ENCODE measurements at regions not wholly inside any gene's neighbourhood (a gene's known extent, or its start where the extent isn't known, plus 50 kb on each side); places are given as distances from the start of the nearest gene placed in this dataset.
"Not testable (repeated sequence)": the region's sequence is repeated elsewhere in the genome, so short reads cannot be mapped to it uniquely, and the experiment has no call there.

GRCh38 chr21:10409786-10410185 lies 111.6 kb upstream of the TPTE start:
- TF ChIP-seq, protein P1, sequence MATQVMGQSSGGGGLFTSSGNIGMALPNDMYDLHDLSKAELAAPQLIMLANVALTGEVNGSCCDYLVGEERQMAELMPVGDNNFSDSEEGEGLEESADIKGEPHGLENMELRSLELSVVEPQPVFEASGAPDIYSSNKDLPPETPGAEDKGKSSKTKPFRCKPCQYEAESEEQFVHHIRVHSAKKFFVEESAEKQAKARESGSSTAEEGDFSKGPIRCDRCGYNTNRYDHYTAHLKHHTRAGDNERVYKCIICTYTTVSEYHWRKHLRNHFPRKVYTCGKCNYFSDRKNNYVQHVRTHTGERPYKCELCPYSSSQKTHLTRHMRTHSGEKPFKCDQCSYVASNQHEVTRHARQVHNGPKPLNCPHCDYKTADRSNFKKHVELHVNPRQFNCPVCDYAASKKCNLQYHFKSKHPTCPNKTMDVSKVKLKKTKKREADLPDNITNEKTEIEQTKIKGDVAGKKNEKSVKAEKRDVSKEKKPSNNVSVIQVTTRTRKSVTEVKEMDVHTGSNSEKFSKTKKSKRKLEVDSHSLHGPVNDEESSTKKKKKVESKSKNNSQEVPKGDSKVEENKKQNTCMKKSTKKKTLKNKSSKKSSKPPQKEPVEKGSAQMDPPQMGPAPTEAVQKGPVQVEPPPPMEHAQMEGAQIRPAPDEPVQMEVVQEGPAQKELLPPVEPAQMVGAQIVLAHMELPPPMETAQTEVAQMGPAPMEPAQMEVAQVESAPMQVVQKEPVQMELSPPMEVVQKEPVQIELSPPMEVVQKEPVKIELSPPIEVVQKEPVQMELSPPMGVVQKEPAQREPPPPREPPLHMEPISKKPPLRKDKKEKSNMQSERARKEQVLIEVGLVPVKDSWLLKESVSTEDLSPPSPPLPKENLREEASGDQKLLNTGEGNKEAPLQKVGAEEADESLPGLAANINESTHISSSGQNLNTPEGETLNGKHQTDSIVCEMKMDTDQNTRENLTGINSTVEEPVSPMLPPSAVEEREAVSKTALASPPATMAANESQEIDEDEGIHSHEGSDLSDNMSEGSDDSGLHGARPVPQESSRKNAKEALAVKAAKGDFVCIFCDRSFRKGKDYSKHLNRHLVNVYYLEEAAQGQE (IDR thresholded peaks at IDR 0.05; ENCODE audit: insufficient read depth in 1 of 2, low read depth in 2 of 2, low read length in 1 of 2) = not testable (repeated sequence)
- TF ChIP-seq, protein P2, sequence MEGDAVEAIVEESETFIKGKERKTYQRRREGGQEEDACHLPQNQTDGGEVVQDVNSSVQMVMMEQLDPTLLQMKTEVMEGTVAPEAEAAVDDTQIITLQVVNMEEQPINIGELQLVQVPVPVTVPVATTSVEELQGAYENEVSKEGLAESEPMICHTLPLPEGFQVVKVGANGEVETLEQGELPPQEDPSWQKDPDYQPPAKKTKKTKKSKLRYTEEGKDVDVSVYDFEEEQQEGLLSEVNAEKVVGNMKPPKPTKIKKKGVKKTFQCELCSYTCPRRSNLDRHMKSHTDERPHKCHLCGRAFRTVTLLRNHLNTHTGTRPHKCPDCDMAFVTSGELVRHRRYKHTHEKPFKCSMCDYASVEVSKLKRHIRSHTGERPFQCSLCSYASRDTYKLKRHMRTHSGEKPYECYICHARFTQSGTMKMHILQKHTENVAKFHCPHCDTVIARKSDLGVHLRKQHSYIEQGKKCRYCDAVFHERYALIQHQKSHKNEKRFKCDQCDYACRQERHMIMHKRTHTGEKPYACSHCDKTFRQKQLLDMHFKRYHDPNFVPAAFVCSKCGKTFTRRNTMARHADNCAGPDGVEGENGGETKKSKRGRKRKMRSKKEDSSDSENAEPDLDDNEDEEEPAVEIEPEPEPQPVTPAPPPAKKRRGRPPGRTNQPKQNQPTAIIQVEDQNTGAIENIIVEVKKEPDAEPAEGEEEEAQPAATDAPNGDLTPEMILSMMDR (IDR thresholded peaks at IDR 0.05) = not testable (repeated sequence)
- not testable (repeated sequence) for TF ChIP-seq POLR2AphosphoS5, TCF7L2 (IDR thresholded peaks at IDR 0.05; ENCODE audit: low read depth, low read length)
